Nephron progenitor cell (in vitro differentiated cells): ENCODE measurements at regions not wholly inside any gene's neighbourhood (a gene's known extent, or its start where the extent isn't known, plus 50 kb on each side); places are given as distances from the start of the nearest gene placed in this dataset.

Experiments used
- DNase-seq: peaks from one replicate; pipeline ENCODE4 v3.0.0; 2021
- H3K27ac Mint-ChIP-seq: 2 replicates; pipeline ENCODE4 v1.8.0; 2021; ENCODE audit warnings: mild to moderate bottlenecking, moderate library complexity, mixed read lengths
- H3K27me3 Mint-ChIP-seq: 2 replicates; pipeline ENCODE4 v1.8.0; 2021; ENCODE audit warnings: mild to moderate bottlenecking, low read depth, mixed read lengths; ENCODE audit not compliant: poor library complexity
- H3K36me3 Mint-ChIP-seq: 2 replicates; pipeline ENCODE4 v1.8.0; 2021; ENCODE audit warnings: low read depth, mixed read lengths
- H3K4me1 Mint-ChIP-seq: 2 replicates; pipeline ENCODE4 v1.8.0; 2021; ENCODE audit warnings: mixed read lengths
- H3K4me3 Mint-ChIP-seq: 2 replicates; pipeline ENCODE4 v1.8.0; 2021; ENCODE audit warnings: mild to moderate bottlenecking, moderate library complexity, mixed read lengths
- H3K9me3 Mint-ChIP-seq: 2 replicates; pipeline ENCODE4 v1.8.0; 2021; ENCODE audit warnings: mild to moderate bottlenecking, moderate library complexity, mixed read lengths
- CTCF ChIP-seq: fragments of 200-600 bp; sonication (generic); IDR thresholded peaks from 2 replicates; pipeline ENCODE4 v1.5.0; 2021; ENCODE audit warnings: antibody characterized with exemption

GRCh38 chr7:110607050-110607857, 483.7 kb upstream of the LRRN3 start:
- H3K27ac Mint-ChIP-seq: no peak overlapping the region
- H3K4me1 Mint-ChIP-seq: no peaks in the 10 kb centered on the region
- H3K36me3 Mint-ChIP-seq: no peaks in the 10 kb centered on the region
- peaks cover 4% of the 10 kb centered on the region for H3K27me3 Mint-ChIP-seq
- DNase-seq: no peak
- no peak overlapping the region for H3K4me3 Mint-ChIP-seq
- TF ChIP-seq CTCF: no peak
- H3K9me3 Mint-ChIP-seq: no peaks in the 10 kb centered on the region

- Mint-ChIP-seq H3K27me3 (peaks cover 4% of the 10 kb centered on the region), H3K4me1 (no peaks in the 10 kb centered on the region), H3K4me3 (no peak overlapping the region), H3K36me3 (no peaks in the 10 kb centered on the region), H3K9me3 (no peaks in the 10 kb centered on the region), H3K27ac (no peak overlapping the region)
- TF ChIP-seq CTCF: no peak
- DNase-seq: no peak
These were observed 481.6 kb upstream of the LRRN3 start for GRCh38 chr7:110609336-110609735.

- Mint-ChIP-seq H3K27ac (no peak overlapping the region), H3K27me3 (peaks cover 7% of the 10 kb centered on the region), H3K4me1 (no peaks in the 10 kb centered on the region), H3K36me3 (no peaks in the 10 kb centered on the region), H3K9me3 (no peaks in the 10 kb centered on the region), H3K4me3 (no peak overlapping the region)
- no peak for TF ChIP-seq CTCF
- DNase-seq: no peak
These were observed 478.2 kb upstream of the LRRN3 start for GRCh38 chr7:110612680-110613079.
